GM23338 (cell line): ENCODE measurements at regions not wholly inside any gene's neighbourhood (a gene's known extent, or its start where the extent isn't known, plus 50 kb on each side); places are given as distances from the start of the nearest gene placed in this dataset.

Experiments used
- CREB1 ChIP-seq: fragments of 250-450 bp; sonication (Bioruptor Pico); IDR thresholded peaks from 2 replicates; pipeline ENCODE4 v1.5.0; 2020; ENCODE audit warnings: low read depth, mild to moderate bottlenecking, moderate library complexity
- CTCF ChIP-seq, 2 experiments: fragments of 200-600 bp in 1 of 2; sonication (generic) in 1 of 2; conservative IDR thresholded peaks; 2 replicates each; pipeline versions ENCODE4 v1.5.1 to v1.6.1; 2016 to 2017; ENCODE audit warnings: antibody characterized with exemption in 2 of 2, low read depth in 2 of 2, mild to moderate bottlenecking in 2 of 2, moderate library complexity in 1 of 2
- EZH2phosphoT487 ChIP-seq: fragments of 200-600 bp; sonication (generic); IDR thresholded peaks from one replicate; pipeline ENCODE4 v1.8.1; 2018; ENCODE audit warnings: antibody characterized with exemption; ENCODE audit not compliant: unreplicated experiment
- POLR2AphosphoS5 ChIP-seq: IDR thresholded peaks from 2 replicates; pipeline ENCODE4 v1.6.1; 2016; ENCODE audit warnings: antibody characterized with exemption, low read depth
- REST ChIP-seq: IDR thresholded peaks from one replicate; pipeline ENCODE4 v1.6.1; 2018; ENCODE audit warnings: antibody characterized with exemption; ENCODE audit not compliant: unreplicated experiment

GRCh38 chr1:229952670-229953520 lies 114.1 kb upstream of the GALNT2 start:
- TF ChIP-seq EZH2phosphoT487: no peak
- no peak for TF ChIP-seq CTCF (conservative IDR thresholded peaks at IDR 0.05; ENCODE audit: low read depth in 2 of 2)
- no peak for TF ChIP-seq REST
- no peak for TF ChIP-seq POLR2AphosphoS5
- no peak for TF ChIP-seq CREB1 (CRISPR knock-in tag)
